Neutrophil (primary cell): ENCODE measurements at regions not wholly inside any gene's neighbourhood (a gene's known extent, or its start where the extent isn't known, plus 50 kb on each side); places are given as distances from the start of the nearest gene placed in this dataset.

ENCODE experiments used
- H3K27ac ChIP-seq: fragments of 200-600 bp; sonication (generic); 2 replicates; pipeline ENCODE4 v1.5.1; 2016; ENCODE audit warnings: mild to moderate bottlenecking, moderate library complexity
- H3K27me3 ChIP-seq: fragments of 200-600 bp; sonication (generic); 2 replicates; pipeline ENCODE4 v1.6.0; 2016; ENCODE audit warnings: mild to moderate bottlenecking
- H3K36me3 ChIP-seq: fragments of 200-600 bp; sonication (generic); 2 replicates; pipeline ENCODE4 v1.5.1; 2017
- H3K4me1 ChIP-seq, 2 experiments: fragments of 200-600 bp in 1 of 2; sonication (generic) in 1 of 2; 1 replicate in 1 of 2; 2 replicates in 1 of 2; pipeline versions ENCODE4 v1.5.1 to v1.6.1; 2013 to 2016; ENCODE audit warnings: low read depth in 1 of 2, low read length in 1 of 2, mild to moderate bottlenecking in 1 of 2, moderate library complexity in 1 of 2; ENCODE audit not compliant: control insufficient read depth in 1 of 2, insufficient read depth in 1 of 2
- H3K4me3 ChIP-seq, 2 experiments: fragments of 200-600 bp in 1 of 2; sonication (generic) in 1 of 2; 1 replicate in 1 of 2; 2 replicates in 1 of 2; pipeline ENCODE4 v1.5.1; 2013 to 2016; ENCODE audit warnings: low read depth in 1 of 2, low read length in 1 of 2, mild to moderate bottlenecking in 1 of 2, moderate library complexity in 1 of 2
- H3K9me3 ChIP-seq: fragments of 200-600 bp; sonication (generic); 2 replicates; pipeline ENCODE4 v1.5.1; 2016
- CTCF ChIP-seq: fragments of 200-600 bp; sonication (generic); IDR thresholded peaks from 2 replicates; pipeline ENCODE4 v1.5.1; 2016; ENCODE audit warnings: antibody characterized with exemption

DNA sequence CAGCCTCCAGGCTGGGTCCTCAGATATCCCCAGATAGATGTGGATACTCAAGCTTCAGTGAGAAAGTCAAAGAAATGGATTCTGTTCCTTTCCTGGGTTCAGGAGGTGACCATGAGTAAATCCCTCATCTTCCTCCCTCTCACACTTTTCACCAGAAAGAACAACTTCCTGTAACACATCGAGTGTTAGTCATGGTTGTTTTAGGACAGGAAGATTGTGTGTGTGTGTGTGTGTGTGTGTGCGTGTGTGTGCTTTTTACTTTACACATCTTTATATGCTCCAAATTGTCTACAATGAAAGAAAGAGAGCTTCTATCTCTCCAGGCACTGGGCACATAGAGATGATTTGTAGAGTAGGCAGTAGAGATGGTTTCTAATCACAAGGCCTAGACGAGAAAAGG lies 139.9 kb downstream of the TBXT start:
- no peaks in the 10 kb centered on the region for H3K9me3 ChIP-seq
- no peak overlapping the region for H3K4me3 ChIP-seq
- H3K27me3 ChIP-seq = no peaks in the 10 kb centered on the region
- no peak for TF ChIP-seq CTCF
- no peaks in the 10 kb centered on the region for H3K36me3 ChIP-seq
- no peak overlapping the region for H3K27ac ChIP-seq
- no peaks in the 10 kb centered on the region for H3K4me1 ChIP-seq

GRCh38 chr6:166026586-166027126 lies 141.0 kb downstream of the TBXT start:
- Histone ChIP-seq H3K36me3 (no peaks in the 10 kb centered on the region), H3K9me3 (no peaks in the 10 kb centered on the region), H3K27me3 (no peaks in the 10 kb centered on the region), H3K27ac (no peak overlapping the region), H3K4me1 (no peaks in the 10 kb centered on the region), H3K4me3 (no peak overlapping the region)
- no peak for TF ChIP-seq CTCF

- H3K4me1 ChIP-seq = no peaks in the 10 kb centered on the region
- no peaks in the 10 kb centered on the region for H3K27me3 ChIP-seq
- H3K9me3 ChIP-seq = no peaks in the 10 kb centered on the region
- no peak for TF ChIP-seq CTCF
- H3K36me3 ChIP-seq = no peaks in the 10 kb centered on the region
- H3K4me3 ChIP-seq = no peak overlapping the region
- no peak overlapping the region for H3K27ac ChIP-seq
These were observed 142.3 kb downstream of the TBXT start for GRCh38 chr6:166025149-166025898.

- TF ChIP-seq CTCF = no peak
- no peak overlapping the region for H3K4me3 ChIP-seq
- no peaks in the 10 kb centered on the region for H3K9me3 ChIP-seq
- H3K4me1 ChIP-seq = no peaks in the 10 kb centered on the region
- H3K36me3 ChIP-seq = no peaks in the 10 kb centered on the region
- H3K27me3 ChIP-seq = no peaks in the 10 kb centered on the region
- H3K27ac ChIP-seq = no peak overlapping the region
These were observed 143.4 kb downstream of the TBXT start for GRCh38 chr6:166024252-166024651.

- TF ChIP-seq CTCF = no peak
- Histone ChIP-seq H3K27ac (no peak overlapping the region), H3K9me3 (no peaks in the 10 kb centered on the region), H3K36me3 (no peaks in the 10 kb centered on the region), H3K4me3 (no peak overlapping the region), H3K4me1 (no peaks in the 10 kb centered on the region), H3K27me3 (no peaks in the 10 kb centered on the region)
These were observed 144.2 kb downstream of the TBXT start for GRCh38 chr6:166023273-166023989.
